ENCODE measurements at regions not wholly inside any gene's neighbourhood (a gene's known extent, or its start where the extent isn't known, plus 50 kb on each side); places are given as distances from the start of the nearest gene placed in this dataset. TPM values are rescaled to one million over a fixed set of nuclear protein-coding genes. Genes with fewer than 3 reads are reported as not detected.

Small RNA genes in the stretch of these regions (small RNA-seq; reads per million reads assigned to genes)
- gene AC099799.1 (not detected), gene RN7SL117P (not detected), gene RNA5SP87 (not detected)

Measured in frontal cortex (tissue), 1 donor.